Breast epithelium (tissue), 3 donors: ENCODE measurements at regions not wholly inside any gene's neighbourhood (a gene's known extent, or its start where the extent isn't known, plus 50 kb on each side); places are given as distances from the start of the nearest gene placed in this dataset.

Experiments used
- POLR2AphosphoS5 ChIP-seq, 3 donors: sonication (generic); formaldehyde crosslinking; IDR thresholded peaks; one replicate each; pipeline ENCODE4 v1.6.1; 2017; ENCODE audit warnings: antibody characterized with exemption in 3 of 3
- TF ChIP-seq, protein P1 (sequence below), 3 donors: fragments of 450-650 bp; IDR thresholded peaks; one replicate each; pipeline ENCODE4 v1.5.1; 2016 to 2017; ENCODE audit warnings: antibody characterized with exemption in 3 of 3, mild to moderate bottlenecking in 3 of 3, moderate library complexity in 3 of 3

DNA sequence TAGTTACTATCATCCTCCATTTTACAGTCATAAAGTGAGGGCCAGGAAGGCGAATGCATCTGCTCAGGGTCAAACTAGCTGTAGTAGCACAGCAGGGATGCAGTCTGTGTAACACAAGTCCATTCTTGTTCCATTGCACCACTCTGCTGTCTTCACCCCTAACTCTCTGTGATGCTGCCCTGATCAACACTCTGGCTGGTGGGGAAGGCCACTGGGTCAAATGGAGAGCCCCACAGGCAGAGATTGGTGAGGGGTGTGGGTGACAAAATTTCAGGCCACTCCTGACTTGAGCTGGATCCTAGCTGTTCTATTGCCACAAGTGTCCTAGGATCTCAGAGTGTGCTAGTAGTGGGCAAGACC, 136.5 kb downstream of the PJA1 start:
- TF ChIP-seq, protein P1, sequence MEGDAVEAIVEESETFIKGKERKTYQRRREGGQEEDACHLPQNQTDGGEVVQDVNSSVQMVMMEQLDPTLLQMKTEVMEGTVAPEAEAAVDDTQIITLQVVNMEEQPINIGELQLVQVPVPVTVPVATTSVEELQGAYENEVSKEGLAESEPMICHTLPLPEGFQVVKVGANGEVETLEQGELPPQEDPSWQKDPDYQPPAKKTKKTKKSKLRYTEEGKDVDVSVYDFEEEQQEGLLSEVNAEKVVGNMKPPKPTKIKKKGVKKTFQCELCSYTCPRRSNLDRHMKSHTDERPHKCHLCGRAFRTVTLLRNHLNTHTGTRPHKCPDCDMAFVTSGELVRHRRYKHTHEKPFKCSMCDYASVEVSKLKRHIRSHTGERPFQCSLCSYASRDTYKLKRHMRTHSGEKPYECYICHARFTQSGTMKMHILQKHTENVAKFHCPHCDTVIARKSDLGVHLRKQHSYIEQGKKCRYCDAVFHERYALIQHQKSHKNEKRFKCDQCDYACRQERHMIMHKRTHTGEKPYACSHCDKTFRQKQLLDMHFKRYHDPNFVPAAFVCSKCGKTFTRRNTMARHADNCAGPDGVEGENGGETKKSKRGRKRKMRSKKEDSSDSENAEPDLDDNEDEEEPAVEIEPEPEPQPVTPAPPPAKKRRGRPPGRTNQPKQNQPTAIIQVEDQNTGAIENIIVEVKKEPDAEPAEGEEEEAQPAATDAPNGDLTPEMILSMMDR (IDR thresholded peaks at IDR 0.05), result no peak
- TF ChIP-seq POLR2AphosphoS5 (IDR thresholded peaks at IDR 0.05), result no peak
